ENCODE measurements at regions not wholly inside any gene's neighbourhood (a gene's known extent, or its start where the extent isn't known, plus 50 kb on each side); places are given as distances from the start of the nearest gene placed in this dataset.

- POLR2A ChIA-PET (ENCODE audit: unreplicated experiment) = no interaction called here
- H3K23ac ChIP-seq (ENCODE audit: low read depth, low read length) = no peak overlapping the region
- H4K20me1 ChIP-seq (ENCODE audit: insufficient read depth, low read length) = no peaks in the 10 kb centered on the region
- in situ Hi-C loops (cut with MboI; ENCODE audit: low sequenced_read_pairs) = no loop called here
- no peak overlapping the region for H3K4me2 ChIP-seq (ENCODE audit: low read depth, low read length)
- intact Hi-C loops (cut with micrococcal nuclease) = no loop called here
- no peaks in the 10 kb centered on the region for H3K9me1 ChIP-seq (ENCODE audit: insufficient read depth, low read length)
- WGBS, 2 experiments (ENCODE audit: extremely low coverage in 2 of 2, insufficient read length in 1 of 2) = no CpG with 5 or more reads among the region's 1 CpG
- H3K18ac ChIP-seq (ENCODE audit: low read depth, low read length) = no peak overlapping the region
- no peak overlapping the region for H2AFZ ChIP-seq (replicated peaks; ENCODE audit: low read length, poor library complexity)
- H3K79me1 ChIP-seq (ENCODE audit: low read depth in 1 of 2, low read length in 2 of 2) = no peaks in the 10 kb centered on the region
- H4K8ac ChIP-seq (ENCODE audit: low read depth in 2 of 2, low read length in 2 of 2) = no peak overlapping the region
- TF ChIP-seq, protein P1, sequence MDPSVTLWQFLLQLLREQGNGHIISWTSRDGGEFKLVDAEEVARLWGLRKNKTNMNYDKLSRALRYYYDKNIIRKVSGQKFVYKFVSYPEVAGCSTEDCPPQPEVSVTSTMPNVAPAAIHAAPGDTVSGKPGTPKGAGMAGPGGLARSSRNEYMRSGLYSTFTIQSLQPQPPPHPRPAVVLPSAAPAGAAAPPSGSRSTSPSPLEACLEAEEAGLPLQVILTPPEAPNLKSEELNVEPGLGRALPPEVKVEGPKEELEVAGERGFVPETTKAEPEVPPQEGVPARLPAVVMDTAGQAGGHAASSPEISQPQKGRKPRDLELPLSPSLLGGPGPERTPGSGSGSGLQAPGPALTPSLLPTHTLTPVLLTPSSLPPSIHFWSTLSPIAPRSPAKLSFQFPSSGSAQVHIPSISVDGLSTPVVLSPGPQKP (IDR thresholded peaks at IDR 0.05; ENCODE audit: borderline replicate concordance, low read depth, low read length) = no peak
- TF ChIP-seq RAD21 (IDR thresholded peaks at IDR 0.05; ENCODE audit: low read length) (no peak), CTCF (conservative IDR thresholded peaks at IDR 0.05; ENCODE audit: low read depth, low read length) (no peak), USF2 (IDR thresholded peaks at IDR 0.05; ENCODE audit: low read depth, low read length) (no peak), MAFK (IDR thresholded peaks at IDR 0.05; ENCODE audit: low read depth, low read length) (no peak), MAZ (IDR thresholded peaks at IDR 0.05; ENCODE audit: borderline replicate concordance, low read depth, low read length) (no peak), RFX5 (IDR thresholded peaks at IDR 0.05; ENCODE audit: low read depth, low read length) (no peak), FOS (IDR thresholded peaks at IDR 0.05; ENCODE audit: low read depth, low read length) (no peak), CHD1 (IDR thresholded peaks at IDR 0.05; ENCODE audit: low read depth, low read length) (no peak), MXI1 (IDR thresholded peaks at IDR 0.05; ENCODE audit: borderline replicate concordance, low read depth, low read length) (no peak), BHLHE40 (IDR thresholded peaks at IDR 0.05; ENCODE audit: low read depth, low read length) (no peak), POLR2A (IDR thresholded peaks at IDR 0.05; ENCODE audit: low read depth, low read length) (no peak), NFE2L2 (IDR thresholded peaks at IDR 0.05; ENCODE audit: low read depth, low read length) (no peak), SMC3 (IDR thresholded peaks at IDR 0.05; ENCODE audit: low read depth, low read length) (no peak), CEBPB (IDR thresholded peaks at IDR 0.05; ENCODE audit: low read depth, low read length) (no peak), RCOR1 (IDR thresholded peaks at IDR 0.05; ENCODE audit: insufficient replicate concordance, low read length) (no peak)
- no peak overlapping the region for H3K4ac ChIP-seq (ENCODE audit: low read depth, low read length)
- H2BK120ac ChIP-seq (ENCODE audit: low read depth, low read length) = no peak overlapping the region
- H2AK9ac ChIP-seq (replicated peaks; ENCODE audit: low read depth, low read length, poor library complexity) = no peak overlapping the region
- dilution Hi-C loops (cut with HindIII; ENCODE audit: low sequenced_read_pairs, unreplicated experiment) = no loop called here
- no peaks in the 10 kb centered on the region for H3K4me1 ChIP-seq (ENCODE audit: control insufficient read depth, insufficient read depth, low read length)
- ATAC-seq (ENCODE audit: low read depth) (no peak), DNase-seq (no peak)
- no peak overlapping the region for H2BK15ac ChIP-seq (ENCODE audit: low read depth, low read length)
- CTCF ChIA-PET = no interaction called here
- H4K91ac ChIP-seq (ENCODE audit: insufficient read depth, low read depth, low read length) = no peak overlapping the region
- BruUV-seq (replicated peaks) = no TSS peak
- no peak overlapping the region for H3K9ac ChIP-seq (ENCODE audit: low read depth, low read length)
- no peak overlapping the region for H3K14ac ChIP-seq (replicated peaks; ENCODE audit: low read depth, low read length)
- no peak overlapping the region for H3K4me3 ChIP-seq (ENCODE audit: insufficient read depth, low read depth, low read length)
- no peaks in the 10 kb centered on the region for H3K27me3 ChIP-seq (ENCODE audit: control insufficient read depth, insufficient read depth, low read length)
- no peak overlapping the region for H4K5ac ChIP-seq (ENCODE audit: low read depth, low read length)
- no peak overlapping the region for H3K56ac ChIP-seq (ENCODE audit: extremely low read depth, insufficient read depth, low read length)
- no peak overlapping the region for H2BK20ac ChIP-seq (ENCODE audit: low read depth, low read length)
- H3K27ac ChIP-seq (ENCODE audit: insufficient read depth, low read length) = no peak overlapping the region
- no peaks in the 10 kb centered on the region for H3K36me3 ChIP-seq (ENCODE audit: control insufficient read depth, insufficient read depth, low read length)
- no peak overlapping the region for H2AK5ac ChIP-seq (ENCODE audit: low read depth, low read length)
- no peaks in the 10 kb centered on the region for H3K9me3 ChIP-seq (ENCODE audit: control insufficient read depth, insufficient read depth, low read length)
- H2BK5ac ChIP-seq (ENCODE audit: low read depth, low read length, poor library complexity, severe bottlenecking) = no peak overlapping the region
Observed at GRCh38 chr4:129233691-129234090, 137.7 kb downstream of the C4orf33 start.

All from IMR-90 (cell line).